Lung (tissue), 11 donors: ENCODE measurements at regions not wholly inside any gene's neighbourhood (a gene's known extent, or its start where the extent isn't known, plus 50 kb on each side); places are given as distances from the start of the nearest gene placed in this dataset.
A peak's percentile ranks its signal among the peaks of the same experiment; 100 is the strongest.

Experiments
- ATAC-seq: fragments of 200-7000 bp; cut with Tn5 transposase; one replicate; pipeline ENCODE4 v1.9.1; 2020; ENCODE audit warnings: moderate number of reproducible peaks; ENCODE audit not compliant: insufficient read depth, low FRiP score
- DNase-seq, 3 donors: peaks; one replicate each; pipeline ENCODE4 v3.0.0-alpha.2; 2013 to 2017
- H3K27ac ChIP-seq, 2 donors: one replicate each; pipeline ENCODE4 v1.5.1; 2013; ENCODE audit warnings: mild to moderate bottlenecking in 2 of 2, moderate library complexity in 2 of 2, control low read depth in 1 of 2, inconsistent platforms in 1 of 2, low read depth in 1 of 2, low read length in 1 of 2
- H3K27me3 ChIP-seq, 3 donors: one replicate each; pipeline ENCODE4 v1.5.1; 2013; ENCODE audit warnings: low read length in 2 of 3; ENCODE audit not compliant: control insufficient read depth in 3 of 3, insufficient read depth in 3 of 3
- H3K36me3 ChIP-seq, 4 donors: one replicate each; pipeline ENCODE4 v1.5.1; 2013; ENCODE audit warnings: low read length in 4 of 4, mild to moderate bottlenecking in 1 of 4, moderate library complexity in 1 of 4; ENCODE audit not compliant: control insufficient read depth in 4 of 4, insufficient read depth in 4 of 4
- H3K4me1 ChIP-seq, 5 donors: one replicate each; pipeline ENCODE4 v1.5.1; 2013; ENCODE audit warnings: low read length in 5 of 5, mild to moderate bottlenecking in 2 of 5, moderate library complexity in 1 of 5; ENCODE audit not compliant: control insufficient read depth in 5 of 5, insufficient read depth in 5 of 5
- H3K4me3 ChIP-seq: one replicate; pipeline ENCODE4 v1.5.1; 2013; ENCODE audit warnings: mild to moderate bottlenecking, control low read depth, moderate library complexity
- H3K9ac ChIP-seq, 2 donors: one replicate each; pipeline ENCODE4 v1.5.1; 2013; ENCODE audit warnings: low read length in 2 of 2, control low read depth in 1 of 2; ENCODE audit not compliant: insufficient read depth in 1 of 2
- H3K9me3 ChIP-seq, 4 donors: one replicate each; pipeline ENCODE4 v1.5.1; 2013; ENCODE audit warnings: low read length in 3 of 4, mild to moderate bottlenecking in 1 of 4, moderate library complexity in 1 of 4; ENCODE audit not compliant: control insufficient read depth in 4 of 4, insufficient read depth in 3 of 4
- WGBS, 2 donors: extraction: QIAGEN DNeasy Blood & Tissue Kit; methylation state at CpG; one replicate each; pipeline ENCODE4 v1.1.7; 2013; 5-methylcytosine and 5-hydroxymethylcytosine counted together
- TF ChIP-seq, protein P1 (sequence below): IDR thresholded peaks from 2 replicates; pipeline ENCODE4 v1.5.1; 2012; ENCODE audit warnings: mild to moderate bottlenecking; ENCODE audit errors: control extremely low read depth, extremely low read depth
- donor health status: control.
- donor health status: control.
- donor health status: Bipolar disorder and iron deficiency.
- donor health status: healthy.
- donor health status: DM: yes; HTN: yes; CAD: no.

DNA sequence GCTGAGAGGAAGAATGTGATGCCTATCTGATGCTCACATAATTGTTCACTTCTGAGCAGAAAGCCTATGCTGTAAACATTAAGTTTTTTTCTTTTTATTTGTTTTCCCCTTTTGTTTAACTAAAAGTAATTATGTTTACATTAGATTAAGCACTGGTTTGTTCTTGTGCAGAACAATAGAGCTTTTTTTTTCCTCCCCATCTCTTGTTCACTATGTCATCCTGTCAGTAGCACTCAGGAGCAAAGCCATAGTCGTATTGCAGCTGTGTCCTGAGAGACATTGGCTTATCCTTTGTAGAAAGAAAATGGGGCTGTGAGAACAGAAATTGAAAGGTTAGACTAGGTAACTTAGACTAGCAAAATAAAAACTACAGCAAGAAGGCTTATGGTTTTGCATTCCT is 301.8 kb upstream of the RAG2 start:
- no peaks in the 10 kb centered on the region for H3K9me3 ChIP-seq
- no peaks in the 10 kb centered on the region for H3K27me3 ChIP-seq
- DNase-seq (peak in 1 of 3 donors; percentile 31), ATAC-seq (no peak)
- no peaks in the 10 kb centered on the region for H3K4me1 ChIP-seq
- WGBS, 2 donors: 20 to 24% methylated on average over 1 of the region's 1 CpG
- H3K27ac ChIP-seq: no peak overlapping the region
- TF ChIP-seq, protein P1, sequence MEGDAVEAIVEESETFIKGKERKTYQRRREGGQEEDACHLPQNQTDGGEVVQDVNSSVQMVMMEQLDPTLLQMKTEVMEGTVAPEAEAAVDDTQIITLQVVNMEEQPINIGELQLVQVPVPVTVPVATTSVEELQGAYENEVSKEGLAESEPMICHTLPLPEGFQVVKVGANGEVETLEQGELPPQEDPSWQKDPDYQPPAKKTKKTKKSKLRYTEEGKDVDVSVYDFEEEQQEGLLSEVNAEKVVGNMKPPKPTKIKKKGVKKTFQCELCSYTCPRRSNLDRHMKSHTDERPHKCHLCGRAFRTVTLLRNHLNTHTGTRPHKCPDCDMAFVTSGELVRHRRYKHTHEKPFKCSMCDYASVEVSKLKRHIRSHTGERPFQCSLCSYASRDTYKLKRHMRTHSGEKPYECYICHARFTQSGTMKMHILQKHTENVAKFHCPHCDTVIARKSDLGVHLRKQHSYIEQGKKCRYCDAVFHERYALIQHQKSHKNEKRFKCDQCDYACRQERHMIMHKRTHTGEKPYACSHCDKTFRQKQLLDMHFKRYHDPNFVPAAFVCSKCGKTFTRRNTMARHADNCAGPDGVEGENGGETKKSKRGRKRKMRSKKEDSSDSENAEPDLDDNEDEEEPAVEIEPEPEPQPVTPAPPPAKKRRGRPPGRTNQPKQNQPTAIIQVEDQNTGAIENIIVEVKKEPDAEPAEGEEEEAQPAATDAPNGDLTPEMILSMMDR: no peak
- no peak overlapping the region for H3K4me3 ChIP-seq
- no peaks in the 10 kb centered on the region for H3K36me3 ChIP-seq
- H3K9ac ChIP-seq: no peak overlapping the region

DNA sequence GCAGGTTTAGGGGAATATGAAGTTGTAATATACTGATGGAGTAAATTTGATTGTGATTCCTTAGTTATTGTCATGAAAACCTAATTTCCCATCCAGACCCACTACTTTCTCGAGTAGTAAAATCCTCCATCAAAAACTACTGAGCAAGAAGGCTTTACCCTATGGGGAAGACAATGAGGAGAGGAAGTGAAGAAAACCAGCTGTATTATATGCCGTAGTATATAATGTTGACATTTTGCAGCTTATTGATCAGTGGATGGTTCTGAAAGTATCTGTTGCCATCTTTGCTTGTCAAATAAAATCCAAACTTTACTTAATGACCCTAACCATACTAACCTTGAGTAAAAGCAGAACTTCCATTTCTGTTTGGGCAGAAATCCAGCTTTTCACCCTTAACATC is 292.8 kb upstream of the RAG2 start:
- Histone ChIP-seq H3K9me3 (no peaks in the 10 kb centered on the region), H3K4me3 (no peak overlapping the region), H3K27me3 (no peaks in the 10 kb centered on the region), H3K27ac (no peak overlapping the region), H3K36me3 (no peaks in the 10 kb centered on the region), H3K4me1 (peaks cover 0 to 16% (median 0%) of the 10 kb centered on the region in 5 donors), H3K9ac (no peak overlapping the region)
- peak in 2 of 3 donors; percentile 32 to 54 for DNase-seq
- 63 to 67% methylated on average over 2 of the region's 2 CpGs for WGBS, 2 donors
- TF ChIP-seq, protein P1: no peak
- no peak for ATAC-seq

DNA sequence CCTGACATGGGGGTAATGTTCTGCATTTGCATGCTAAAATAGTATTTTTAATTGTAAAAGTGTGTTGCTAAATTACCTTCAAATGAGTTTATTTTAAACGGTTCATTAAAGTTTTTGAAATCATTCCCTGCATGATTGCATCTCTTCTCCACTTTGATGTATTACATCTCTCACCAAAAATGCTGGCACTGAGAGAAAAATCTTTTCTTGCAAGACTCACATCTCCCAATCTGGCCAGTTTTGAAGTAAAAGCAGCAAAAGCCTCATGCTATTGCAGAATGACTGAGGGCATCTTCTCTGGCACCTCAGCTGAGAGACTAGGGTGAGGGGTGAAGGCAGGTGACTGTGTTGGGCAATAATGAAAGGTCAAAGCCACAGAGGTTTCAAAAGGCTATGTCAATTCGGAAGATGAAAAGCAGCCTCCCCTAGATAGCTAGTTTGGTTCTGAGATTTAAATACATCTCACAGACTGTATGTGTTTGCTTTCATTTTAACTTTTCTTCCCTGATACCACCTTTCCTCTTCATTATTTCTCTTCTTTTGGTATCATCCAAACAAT is 292.2 kb upstream of the RAG2 start:
- no peak for DNase-seq
- H3K4me1 ChIP-seq: peaks cover 0 to 16% (median 0%) of the 10 kb centered on the region in 5 donors
- no peak overlapping the region for H3K9ac ChIP-seq
- no peaks in the 10 kb centered on the region for H3K27me3 ChIP-seq
- TF ChIP-seq, protein P1: no peak
- 79 to 81% methylated on average over 2 of the region's 2 CpGs for WGBS, 2 donors
- H3K4me3 ChIP-seq: no peak overlapping the region
- no peak overlapping the region for H3K27ac ChIP-seq
- no peaks in the 10 kb centered on the region for H3K9me3 ChIP-seq
- no peaks in the 10 kb centered on the region for H3K36me3 ChIP-seq
- no peak for ATAC-seq

DNA sequence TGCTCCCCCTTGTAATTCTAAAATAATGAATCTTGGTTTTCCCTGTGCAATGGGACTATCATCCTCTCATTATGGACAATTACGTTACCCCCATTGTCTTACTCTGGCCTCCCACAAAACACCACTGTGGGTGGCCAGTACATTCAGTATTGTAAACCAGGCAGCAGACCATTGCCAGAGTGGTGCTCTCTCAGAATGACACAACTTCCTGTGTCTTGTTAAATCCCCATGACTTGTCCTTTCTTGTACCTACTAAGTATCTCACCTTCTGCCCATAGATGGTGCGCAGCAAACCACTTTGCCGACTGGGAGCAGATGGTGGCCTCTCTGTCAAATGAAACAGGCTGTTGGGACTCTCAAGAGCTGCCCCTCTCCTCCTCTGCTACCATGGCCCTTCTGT is 287.1 kb upstream of the RAG2 start:
- DNase-seq (no peak), ATAC-seq (no peak)
- H3K9ac ChIP-seq: no peak overlapping the region
- H3K9me3 ChIP-seq: no peaks in the 10 kb centered on the region
- H3K4me3 ChIP-seq: no peak overlapping the region
- H3K27me3 ChIP-seq: no peaks in the 10 kb centered on the region
- WGBS, 2 donors: 96 to 97% methylated on average over 3 of the region's 3 CpGs
- H3K4me1 ChIP-seq: peaks cover 0 to 4% (median 0%) of the 10 kb centered on the region in 5 donors
- no peaks in the 10 kb centered on the region for H3K36me3 ChIP-seq
- TF ChIP-seq, protein P1: no peak
- H3K27ac ChIP-seq: no peak overlapping the region
